ENCODE measurements at regions not wholly inside any gene's neighbourhood (a gene's known extent, or its start where the extent isn't known, plus 50 kb on each side); places are given as distances from the start of the nearest gene placed in this dataset.

GRCh38 chr14:42370056-42370455 is 763.4 kb downstream of the LRFN5 start:
- no peak for TF ChIP-seq CTCF (IDR thresholded peaks at IDR 0.05; ENCODE audit: extremely low read depth in 1 of 2, insufficient read depth in 1 of 2, low read depth in 1 of 2, low read length in 2 of 2)
- TF ChIP-seq POLR2A (IDR thresholded peaks at IDR 0.05; ENCODE audit: low read depth, low read length) = no peak
- TF ChIP-seq MAX (IDR thresholded peaks at IDR 0.05; ENCODE audit: insufficient read depth, insufficient read length) = no peak
- TF ChIP-seq JUN (IDR thresholded peaks at IDR 0.05; ENCODE audit: borderline replicate concordance, insufficient read depth, insufficient read length, low read depth) = no peak
- TF ChIP-seq POLR2AphosphoS5 (IDR thresholded peaks at IDR 0.05; ENCODE audit: insufficient read depth, low read depth, low read length) = no peak
- TF ChIP-seq EZH2 (IDR thresholded peaks at IDR 0.05; ENCODE audit: borderline replicate concordance, low read depth, low read length, severe bottlenecking) = no peak
- no peak for TF ChIP-seq MYC (IDR thresholded peaks at IDR 0.05; ENCODE audit: low read depth, low read length)
- no peak for TF ChIP-seq FOS (IDR thresholded peaks at IDR 0.05; ENCODE audit: borderline replicate concordance, insufficient read depth, low read length)
- TF ChIP-seq GATA2 (IDR thresholded peaks at IDR 0.05; ENCODE audit: insufficient read depth, insufficient read length, low read depth, low read length) = no peak

Measured in endothelial cell of umbilical vein (primary cell).